NCI-H82 treated with DMSO at 0.1 percent for 48 hours (cell line): ENCODE measurements at regions not wholly inside any gene's neighbourhood (a gene's known extent, or its start where the extent isn't known, plus 50 kb on each side); places are given as distances from the start of the nearest gene placed in this dataset.

Experiments
- DNase-seq: peaks from one replicate; lab custom pipeline; 2025; ENCODE audit not compliant: unreplicated experiment; lab: John Stamatoyannopoulos, UW

DNA sequence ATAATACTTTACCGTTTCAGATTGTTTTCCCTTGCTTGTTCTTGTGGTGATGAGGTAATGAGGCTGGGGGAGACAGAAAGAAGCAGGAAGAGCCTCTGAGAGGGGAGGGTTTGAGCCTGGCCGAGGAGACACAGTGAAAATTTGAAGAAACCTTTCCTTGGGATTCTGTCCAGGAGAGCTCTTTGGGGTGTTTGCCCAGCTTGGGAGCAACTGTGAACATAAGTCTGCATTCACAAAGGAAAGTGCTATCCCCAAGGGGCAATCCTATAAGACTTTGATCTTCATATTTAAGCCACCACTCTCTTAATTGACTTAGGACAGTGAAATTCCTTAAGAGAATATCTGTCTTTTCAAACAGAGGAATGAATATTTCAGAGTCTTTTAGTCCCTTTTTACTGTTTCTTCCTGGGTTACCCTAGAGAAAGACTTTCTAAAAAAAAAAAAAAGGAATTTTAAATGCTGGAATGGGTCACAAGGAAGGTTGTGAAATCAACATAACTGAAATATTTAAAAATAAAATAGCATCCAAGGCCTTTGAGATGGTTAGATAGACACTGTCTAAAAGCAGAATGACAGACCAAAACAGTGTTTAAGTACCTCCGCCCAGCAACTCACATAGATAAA, 52.5 kb upstream of the STAM2 start:
- peak; percentile 69 for DNase-seq

DNA sequence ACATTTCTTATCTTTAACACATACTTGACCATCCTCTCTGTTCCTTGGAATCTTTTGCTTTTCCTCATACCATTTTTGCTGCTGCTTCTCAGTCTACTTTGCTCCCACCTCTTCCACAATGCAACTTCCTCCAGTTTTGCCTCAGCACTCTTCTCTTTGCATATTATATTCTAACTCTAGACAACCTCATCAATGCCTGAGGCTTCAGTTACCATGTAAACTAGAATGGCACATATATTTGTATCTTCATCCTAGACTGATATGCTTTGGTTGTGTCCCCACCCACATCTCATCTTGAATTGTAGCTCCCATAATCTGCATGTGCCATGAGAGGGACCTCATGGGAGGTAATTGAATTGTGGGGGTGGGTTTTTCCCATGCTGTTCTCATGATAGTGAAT, 55.9 kb upstream of the STAM2 start:
- DNase-seq = no peak

DNA sequence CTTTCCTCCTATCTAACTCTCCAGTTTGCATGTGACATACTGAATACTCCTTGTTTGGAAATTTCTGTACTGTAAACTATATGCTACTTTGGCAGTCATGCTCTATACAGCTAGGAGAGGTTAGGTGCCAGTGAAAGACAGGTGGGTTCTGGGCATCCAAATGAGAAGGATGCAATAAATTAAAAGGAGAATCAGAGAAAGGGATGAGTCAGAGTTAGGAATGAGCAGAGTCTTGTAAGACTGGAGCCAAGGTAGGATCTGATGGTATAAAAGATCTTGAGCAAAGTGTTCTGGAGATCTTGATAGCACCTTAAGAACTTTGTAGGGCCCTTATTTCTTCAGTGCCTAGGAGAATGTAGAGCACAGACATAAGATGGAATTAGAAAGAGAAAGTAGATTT, 58.7 kb upstream of the STAM2 start:
- DNase-seq = no peak

DNA sequence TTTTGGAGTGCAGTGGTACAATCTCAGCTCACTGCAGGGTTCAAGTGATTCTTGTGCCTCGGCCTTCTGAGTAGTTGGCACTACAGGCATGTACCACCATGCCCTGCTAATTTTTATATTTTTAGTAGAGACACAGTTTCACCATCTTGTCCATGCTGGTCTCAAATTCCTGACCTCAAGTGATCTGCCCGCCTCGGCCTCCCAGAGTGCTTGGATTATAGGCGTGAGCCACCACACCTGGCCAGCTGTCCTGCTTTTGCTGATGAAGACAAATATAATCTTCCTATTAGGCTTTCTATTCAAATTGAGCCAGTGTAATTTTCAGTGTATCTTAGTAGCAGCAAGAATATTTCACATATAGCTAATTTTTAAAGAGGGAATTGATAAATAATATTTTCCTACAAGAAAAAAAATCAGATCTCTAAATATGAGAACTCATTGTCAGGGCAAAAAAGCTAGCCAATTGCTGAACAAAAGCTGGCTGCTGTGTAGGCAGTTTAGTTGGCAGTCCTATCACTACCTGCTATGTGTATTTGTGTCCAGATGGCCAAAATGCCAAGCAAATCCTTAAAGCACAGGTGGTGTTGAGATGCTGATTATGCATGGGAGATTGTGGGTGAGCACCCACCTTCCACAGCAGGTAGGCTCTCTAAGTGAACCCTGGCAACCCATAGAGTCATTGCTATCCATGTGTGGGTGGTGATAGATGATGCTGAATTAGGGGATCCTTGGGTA, 60.8 kb upstream of the STAM2 start:
- no peak for DNase-seq

DNA sequence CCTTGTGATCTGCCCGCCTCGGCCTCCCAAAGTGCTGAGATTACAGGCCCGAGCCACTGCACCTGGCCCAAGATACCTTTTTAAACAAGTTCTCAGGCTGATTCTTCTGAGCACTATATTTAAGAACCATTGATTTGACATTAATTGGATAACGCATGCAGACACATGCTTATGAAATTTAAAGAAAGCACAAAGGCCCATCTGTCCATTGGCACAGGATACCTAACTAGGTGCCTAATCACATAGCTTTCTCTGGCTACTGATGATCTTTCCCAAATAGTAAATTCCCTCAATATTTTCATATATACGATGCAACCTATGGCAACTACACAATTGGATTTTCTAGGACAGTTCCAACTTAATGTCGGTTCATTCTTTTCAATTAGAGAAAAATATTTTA, 62.5 kb upstream of the STAM2 start:
- peak; percentile 95 for DNase-seq

DNA sequence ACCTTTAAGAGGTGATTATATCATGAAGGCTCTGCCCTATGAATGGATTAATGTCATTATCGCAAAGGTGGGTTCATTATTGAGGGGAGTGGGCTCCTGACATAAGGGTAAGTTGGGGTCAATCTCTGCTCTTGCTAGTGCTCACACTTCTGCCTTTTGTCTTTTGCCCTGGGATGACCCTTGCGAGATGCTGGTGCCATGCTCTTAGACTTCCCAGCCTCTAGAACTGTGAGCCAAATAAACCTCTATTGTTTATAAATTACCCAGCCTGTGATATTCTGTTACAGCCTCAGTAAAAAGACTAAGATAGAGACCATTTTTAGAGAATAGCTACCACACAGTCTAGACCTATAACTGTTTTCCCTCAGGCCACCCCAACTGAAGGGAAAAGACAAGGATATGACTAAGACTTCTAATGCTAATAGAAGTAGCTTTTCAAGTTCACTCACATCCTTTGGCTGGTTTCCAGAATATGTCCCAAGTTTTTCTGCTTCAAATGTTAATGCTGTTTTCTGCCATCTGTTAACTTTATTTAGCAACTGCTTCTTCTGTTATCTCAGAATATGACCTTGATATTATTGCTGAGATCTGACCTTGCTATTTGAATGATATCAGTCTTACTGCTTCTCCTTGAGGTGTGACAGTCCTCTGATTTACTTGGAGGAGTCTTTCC, 65.1 kb upstream of the STAM2 start:
- DNase-seq = no peak

DNA sequence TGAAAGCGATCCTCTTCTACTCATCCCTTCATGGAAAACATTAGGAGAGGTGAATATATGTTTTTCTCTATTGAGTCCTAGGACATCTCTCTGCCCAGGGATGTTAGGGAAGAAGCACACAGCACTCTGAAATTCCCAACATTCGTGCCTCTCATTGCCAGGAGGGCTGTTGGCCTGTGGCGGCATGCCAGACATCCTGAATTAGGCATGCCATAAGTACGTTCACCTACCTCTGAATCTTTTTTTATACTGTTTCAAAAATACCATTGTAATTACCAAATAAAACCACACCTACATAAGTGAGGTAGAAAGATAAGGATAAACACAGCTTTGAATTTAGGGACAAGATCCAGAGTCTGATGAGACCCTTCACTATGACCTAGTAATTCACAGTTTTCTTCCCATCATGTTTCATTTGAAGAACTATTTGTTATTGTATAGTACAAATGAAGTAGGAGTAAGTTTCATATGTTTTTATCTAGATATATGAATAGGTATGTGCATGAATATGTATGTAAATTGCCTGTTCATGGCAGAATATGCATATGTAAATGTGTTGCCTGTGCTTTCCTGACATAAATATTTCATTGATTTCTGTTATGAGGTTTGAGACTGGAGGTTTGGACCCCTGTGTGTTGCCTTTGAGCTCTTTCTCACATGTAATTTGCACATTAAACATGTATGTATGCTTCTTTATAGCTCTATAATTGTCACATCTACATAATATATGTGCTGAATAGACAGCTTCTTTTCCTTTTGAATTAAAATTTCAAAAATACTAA, 66.6 kb upstream of the STAM2 start:
- no peak for DNase-seq

DNA sequence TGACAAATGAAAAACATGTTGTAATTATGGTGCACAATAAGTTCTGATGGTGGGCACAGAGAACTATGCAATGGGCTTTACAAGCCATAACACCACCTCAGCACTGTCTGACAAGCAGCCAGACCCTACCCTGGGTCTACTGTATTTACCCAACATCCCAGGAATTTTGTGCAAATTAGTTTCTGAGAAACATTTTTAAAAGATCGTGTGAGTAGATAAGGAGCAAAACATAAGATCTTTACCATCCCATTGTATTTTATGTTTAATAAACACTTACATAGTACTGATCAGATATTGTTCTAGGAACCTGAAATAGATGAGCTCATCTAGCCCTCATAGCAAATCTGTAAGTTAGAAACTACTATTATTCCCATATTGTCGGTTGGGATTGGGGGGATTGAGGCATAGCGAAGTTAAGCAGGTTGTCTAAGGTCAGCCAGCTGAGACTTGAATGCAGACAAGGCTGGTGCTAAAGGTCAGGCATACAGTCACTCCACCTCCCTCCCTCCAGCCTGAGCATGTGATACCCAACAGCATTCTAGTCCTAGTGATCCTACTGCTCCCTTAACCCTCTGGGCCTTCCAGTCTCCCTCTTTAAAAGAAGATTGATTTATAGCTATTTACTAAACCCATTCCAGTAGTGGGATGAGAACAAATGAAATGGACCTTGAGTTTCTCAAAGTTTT, 67.4 kb upstream of the STAM2 start:
- DNase-seq = peak; percentile 62

DNA sequence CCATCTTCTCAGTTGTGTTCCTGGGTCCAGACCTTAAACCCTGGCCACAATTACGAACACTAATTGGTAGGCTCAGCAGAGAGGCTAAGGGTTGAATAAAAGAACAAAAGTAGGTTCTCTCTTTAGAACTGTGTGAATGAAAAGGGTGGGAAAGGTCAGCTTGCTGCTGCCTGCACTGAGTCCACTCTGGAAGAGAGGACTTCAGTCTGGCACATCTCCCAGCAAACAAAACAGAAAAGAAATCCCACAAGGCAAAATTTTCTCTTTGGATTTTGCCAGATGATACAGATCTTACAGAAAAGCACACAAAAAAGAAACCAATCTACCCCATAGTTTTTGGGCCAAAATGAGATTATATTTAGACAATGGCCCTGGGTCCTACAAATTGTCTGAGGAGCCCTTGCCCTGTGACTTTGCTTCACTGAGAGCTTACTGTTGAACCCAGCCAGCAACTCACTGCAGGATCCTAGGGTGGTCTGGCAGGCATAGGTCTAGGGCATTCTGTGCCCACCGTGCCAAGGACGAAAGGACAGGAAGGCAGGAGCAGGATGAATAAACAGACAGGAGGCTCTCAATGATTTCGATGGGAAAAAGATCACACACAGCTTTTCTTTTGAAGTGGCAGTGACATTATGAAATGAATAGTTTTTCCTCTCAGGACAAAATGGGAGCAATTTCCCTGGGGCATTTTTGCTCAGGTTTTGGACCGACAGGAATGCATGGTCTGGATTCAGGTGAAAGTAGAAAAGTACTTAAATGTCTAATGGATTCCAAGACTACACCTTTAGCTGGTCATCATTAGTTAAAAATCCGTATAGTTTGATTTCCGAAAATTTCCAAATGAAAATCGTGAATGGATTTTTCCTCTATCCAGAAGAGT, 68.4 kb upstream of the STAM2 start:
- DNase-seq = no peak

DNA sequence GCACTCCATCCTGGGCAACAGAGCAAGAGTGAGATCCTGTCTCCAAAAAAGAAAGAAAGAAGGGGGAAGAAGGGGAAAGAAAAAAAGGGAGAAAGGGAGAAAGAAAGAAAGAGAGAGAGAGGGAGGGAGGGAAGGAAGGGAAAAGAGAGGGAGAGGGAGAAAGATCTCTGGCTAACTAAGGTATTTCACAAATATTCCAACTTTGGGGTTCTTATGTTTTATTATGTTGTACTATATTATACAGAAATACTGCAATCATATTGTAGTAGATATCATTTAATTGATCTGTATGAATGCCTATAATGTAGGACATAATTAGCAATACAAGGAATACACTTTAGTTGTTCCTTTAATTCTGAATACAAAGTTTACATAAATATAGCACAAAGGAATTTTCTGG, 70.1 kb upstream of the STAM2 start:
- no peak for DNase-seq

DNA sequence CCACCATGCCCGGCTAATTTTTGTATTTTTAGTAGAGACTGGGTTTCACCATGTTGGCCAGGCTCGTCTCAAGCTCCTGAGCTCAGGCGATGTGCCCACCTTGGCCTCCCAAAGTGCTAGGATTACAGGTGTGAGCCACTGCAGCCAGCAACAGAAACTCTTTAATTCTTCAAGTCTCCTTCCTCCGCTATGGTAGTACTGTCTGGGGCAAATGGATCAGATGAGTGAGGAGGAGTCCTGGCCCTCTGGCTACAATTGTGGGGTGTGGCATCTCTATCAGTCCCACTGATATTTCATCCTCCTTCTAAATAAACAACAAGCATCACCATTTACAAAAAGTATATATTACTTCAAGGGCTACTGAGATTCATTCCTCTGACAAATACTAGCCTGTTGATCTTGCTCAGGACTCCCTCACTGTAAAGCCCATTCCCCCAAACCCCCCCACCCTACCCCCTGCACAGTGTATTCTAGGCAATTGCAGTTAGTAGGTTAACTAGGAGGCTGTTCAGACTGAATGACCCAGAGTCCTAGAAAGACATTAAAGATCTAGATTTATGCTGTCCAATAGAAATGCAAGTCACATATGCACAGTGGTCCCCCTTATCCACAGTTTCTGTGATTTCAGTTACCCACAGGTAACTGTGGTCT, 71.2 kb upstream of the STAM2 start:
- no peak for DNase-seq

DNA sequence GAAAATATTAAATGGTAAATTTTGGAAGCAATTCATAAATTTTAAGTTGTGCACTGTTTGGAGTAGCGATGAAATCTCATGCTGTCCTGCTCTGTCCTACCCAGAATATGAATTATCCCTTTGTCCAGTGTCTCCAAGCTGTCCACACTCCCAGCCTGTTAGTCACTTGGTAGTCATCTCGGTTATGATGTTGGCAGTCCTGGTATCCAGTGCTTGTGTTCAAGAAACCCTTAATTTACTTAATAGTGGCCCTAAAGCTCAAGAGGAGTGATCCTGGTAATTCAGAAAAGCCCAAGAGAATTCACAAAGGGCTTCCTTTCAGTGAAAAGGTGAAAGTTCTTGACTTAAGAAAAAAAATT, 71.8 kb upstream of the STAM2 start:
- DNase-seq = no peak

DNA sequence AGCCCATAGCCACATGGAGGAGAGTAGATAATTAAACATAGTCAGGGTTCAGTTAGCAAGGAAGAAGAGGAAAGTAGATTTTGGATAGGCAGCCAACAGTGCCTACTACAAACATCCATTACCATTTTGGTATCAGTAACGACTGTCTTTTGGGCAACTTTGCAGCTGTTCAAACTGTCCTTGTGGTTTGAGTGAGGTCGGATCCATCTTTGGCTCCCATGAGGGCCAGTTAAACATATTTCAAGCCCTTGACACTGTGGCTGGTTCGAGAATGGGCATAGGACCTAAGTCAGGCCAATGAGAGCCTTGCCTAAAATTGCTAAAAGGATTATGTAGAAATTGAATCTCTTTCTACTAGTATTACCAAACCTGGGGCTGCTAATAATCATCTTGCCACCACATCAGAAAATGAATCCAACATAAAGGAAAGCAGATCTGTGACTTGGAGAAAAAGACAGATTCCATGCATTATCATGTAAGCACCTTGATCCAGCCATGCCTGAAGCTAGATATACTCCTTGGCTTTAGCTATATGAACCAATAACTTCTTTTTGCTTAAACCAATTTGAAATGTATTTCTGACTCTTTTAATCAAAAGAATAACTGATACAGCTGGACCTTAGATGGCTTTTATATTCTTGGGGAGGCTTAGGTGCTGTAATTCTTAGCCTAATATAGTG, 75.0 kb upstream of the STAM2 start:
- no peak for DNase-seq

DNA sequence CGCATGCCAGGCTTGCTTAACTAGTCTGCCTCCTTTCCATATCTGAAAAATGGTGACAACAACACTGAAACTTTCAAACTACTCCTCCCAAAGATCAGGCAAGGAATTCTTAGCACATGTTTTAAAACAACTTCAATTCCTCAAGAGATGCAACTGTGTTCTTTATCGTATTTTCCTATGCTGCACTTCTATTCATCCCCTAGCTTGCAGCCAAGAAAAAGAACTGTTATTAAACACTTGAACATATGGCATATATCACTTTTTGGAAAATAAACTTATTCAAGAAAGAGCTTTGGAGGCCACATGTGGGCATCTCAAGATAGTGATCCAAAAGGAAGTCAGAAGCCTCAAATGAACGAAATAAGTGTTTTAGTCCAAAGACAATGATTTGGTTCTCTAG, 75.6 kb upstream of the STAM2 start:
- DNase-seq = no peak

DNA sequence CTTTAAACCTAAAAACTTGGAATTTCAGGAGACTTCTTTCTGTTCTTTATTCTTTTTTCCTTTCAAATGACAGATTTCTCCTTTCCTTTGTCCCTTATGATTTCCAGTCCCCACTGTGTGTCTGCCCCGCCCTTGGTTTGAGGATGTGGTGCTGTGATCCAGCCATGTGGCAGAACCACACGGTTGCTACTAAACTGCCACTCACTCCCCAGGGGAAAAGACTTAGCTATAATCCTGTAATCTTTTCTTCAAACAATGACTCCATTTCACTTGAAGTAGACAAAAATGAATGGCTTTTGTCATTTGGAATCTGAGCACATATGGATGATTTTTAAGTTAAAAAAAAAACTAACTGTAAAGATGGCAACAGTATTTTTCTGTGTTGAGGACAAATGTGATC, 76.2 kb upstream of the STAM2 start:
- peak; percentile 97 for DNase-seq

DNA sequence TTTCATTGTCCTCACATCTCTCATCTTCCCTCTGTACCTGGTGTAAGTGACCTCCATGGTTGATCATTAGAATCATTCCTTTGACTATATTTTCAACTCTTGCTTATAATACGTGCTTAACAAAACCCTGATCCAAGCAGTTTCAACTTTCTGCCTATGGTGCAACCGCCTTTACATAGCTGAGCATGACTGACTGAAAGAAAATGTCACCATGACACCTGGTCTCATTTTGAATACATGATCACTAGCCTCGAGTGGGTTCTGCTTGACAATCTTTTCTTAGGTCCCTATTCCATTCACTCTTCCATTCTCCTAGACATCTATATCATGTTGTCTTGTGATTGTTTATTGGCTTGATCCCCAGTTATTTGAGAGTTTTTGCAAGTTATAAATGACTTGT, 78.9 kb upstream of the STAM2 start:
- no peak for DNase-seq

DNA sequence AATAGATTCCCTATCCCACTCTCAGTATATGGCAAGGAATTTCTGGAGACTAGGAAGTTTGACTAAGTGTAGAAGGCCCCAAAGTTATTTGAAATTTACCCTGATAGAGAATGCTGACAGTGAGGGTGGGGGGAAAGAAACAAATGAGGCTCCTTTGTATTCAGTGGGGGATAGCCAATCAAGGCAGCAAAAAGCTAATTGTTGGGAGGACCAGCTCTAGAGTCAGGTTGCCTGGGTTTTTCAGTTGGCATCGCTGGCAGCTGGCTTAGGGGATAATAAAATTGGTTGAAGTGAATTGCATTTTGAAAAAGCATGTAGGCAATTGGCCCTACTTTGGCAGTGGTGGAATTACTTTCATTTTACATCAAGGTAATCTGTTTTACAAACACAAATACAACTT, 79.4 kb upstream of the STAM2 start:
- DNase-seq = no peak

DNA sequence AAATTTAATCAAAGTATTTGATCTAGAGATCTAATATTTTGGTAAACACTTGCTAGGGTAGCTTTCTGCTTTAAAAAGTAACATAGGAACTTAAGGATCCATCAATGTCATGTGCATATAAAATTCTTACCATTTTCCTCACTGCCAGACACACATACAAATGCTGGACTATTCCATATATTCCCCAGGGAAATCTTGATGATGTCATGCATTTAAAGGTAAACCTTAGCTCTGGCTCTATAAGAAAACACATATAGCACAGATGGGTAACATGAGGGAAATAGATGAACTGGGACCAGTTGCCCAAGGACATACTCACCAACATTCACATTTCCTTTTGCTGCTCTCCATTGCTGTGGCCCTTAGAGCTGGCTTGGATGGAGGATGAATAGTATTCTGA, 79.1 kb upstream of the FMNL2 start:
- no peak for DNase-seq

DNA sequence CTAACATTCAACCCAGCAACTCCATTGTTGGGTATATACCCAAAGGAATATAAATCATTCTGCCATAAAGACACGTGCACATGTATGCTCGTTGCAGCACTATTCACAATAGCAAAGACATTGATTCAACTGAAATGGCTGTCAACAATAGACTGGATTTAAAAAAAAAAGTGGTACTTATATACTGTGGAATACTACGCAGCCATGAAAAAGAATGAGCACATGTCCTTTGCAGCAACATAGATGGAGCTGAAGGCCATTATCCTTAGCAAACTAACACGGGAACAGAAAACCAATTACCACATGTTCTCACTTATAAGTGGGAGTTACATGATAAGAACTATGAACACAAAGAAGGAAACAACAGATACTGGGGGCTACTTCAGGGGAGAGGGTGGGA, 74.0 kb upstream of the FMNL2 start:
- DNase-seq = no peak
